ENCODE measurements at regions not wholly inside any gene's neighbourhood (a gene's known extent, or its start where the extent isn't known, plus 50 kb on each side); places are given as distances from the start of the nearest gene placed in this dataset.

GRCh38 chr5:25427240-25427639 lies 782.5 kb upstream of the CDH10 start:
- TF ChIP-seq CTCF (IDR thresholded peaks at IDR 0.05; ENCODE audit: insufficient read depth, low read length, poor library complexity, severe bottlenecking) (no peak), EZH2phosphoT487 (conservative IDR thresholded peaks at IDR 0.05; ENCODE audit: low read length) (no peak)

Data from SU-DHL-6 (cell line).